NCI-H226 (cell line): ENCODE measurements at regions not wholly inside any gene's neighbourhood (a gene's known extent, or its start where the extent isn't known, plus 50 kb on each side); places are given as distances from the start of the nearest gene placed in this dataset.
"Not testable (repeated sequence)": the region's sequence is repeated elsewhere in the genome, so short reads cannot be mapped to it uniquely, and the experiment has no call there.

Experiments used
- DNase-seq: peaks from one replicate; pipeline ENCODE4 v3.0.0-alpha.2; 2015

GRCh38 chrX:73940893-73941470 is 88.5 kb upstream of the XIST start:
- DNase-seq: no peak

DNA sequence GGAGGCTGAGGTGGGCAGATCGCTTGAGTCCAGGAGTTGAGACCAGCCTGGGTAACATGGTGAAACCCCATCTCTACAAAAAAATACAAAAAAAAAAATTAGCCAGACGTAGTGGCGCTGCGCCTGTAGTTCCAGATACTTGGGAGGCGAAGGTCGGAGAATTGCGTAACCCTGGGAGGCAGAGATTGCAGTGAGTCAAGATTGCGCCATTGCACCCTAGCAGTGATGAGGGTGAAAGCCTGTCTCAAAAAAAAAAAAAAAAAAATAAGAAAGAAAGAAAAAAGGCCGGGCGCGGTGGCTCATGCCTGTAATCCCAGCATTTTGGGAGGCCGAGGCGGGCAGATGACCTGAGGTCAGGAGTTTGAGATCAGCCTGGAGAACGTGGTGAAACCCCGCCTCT is 85.3 kb upstream of the XIST start:
- DNase-seq: peak; percentile 78

DNA sequence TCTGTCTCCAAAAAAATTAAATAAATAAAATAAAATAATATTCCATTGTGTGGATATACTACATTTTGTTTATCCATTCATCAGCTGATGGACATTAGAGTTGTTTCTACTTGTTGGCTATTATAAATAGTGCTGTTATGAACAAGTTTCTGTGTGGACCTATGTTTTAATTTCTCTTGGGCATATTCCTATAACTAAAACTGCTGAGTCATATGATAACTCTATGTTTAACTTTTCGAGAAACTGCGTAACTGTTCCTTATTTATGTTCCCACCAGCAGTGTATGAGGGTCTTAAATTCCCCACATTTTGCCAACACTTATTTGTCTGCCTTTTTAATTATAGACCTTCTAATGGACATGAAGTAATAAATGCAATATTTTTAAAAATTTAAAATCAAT is 80.0 kb upstream of the XIST start:
- no peak for DNase-seq

GRCh38 chrX:73930300-73930699 is 77.8 kb upstream of the XIST start:
- DNase-seq: peak; percentile 33

GRCh38 chrX:73922856-73923455 is 70.4 kb upstream of the XIST start:
- DNase-seq: peak; percentile 7

GRCh38 chrX:73916931-73917667 is 64.6 kb upstream of the XIST start:
- DNase-seq: peak; percentile 84

DNA sequence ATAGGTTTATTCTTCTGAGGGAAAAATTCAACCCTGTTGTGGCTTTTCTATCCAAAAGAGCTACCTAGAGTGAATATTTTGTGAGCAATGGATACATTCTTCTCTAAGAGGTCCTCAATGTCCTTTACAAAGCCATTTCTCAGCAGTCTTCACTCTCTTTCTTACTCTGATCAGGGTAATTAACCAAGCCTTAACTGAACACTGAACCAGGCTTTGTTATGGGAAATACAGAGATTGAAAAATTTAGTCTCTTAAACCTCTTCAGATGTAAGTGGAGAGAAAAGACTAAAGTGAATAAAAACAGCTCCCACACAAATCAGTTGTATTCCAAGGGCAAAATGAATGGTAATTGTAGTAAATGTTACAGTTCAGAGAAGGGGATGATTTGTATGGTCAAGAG is 64.0 kb upstream of the XIST start:
- no peak for DNase-seq

- DNase-seq: not testable (repeated sequence)
Observed at GRCh38 chrX:73914792-73915191, 62.3 kb upstream of the XIST start.

GRCh38 chrX:73913580-73913979 is 61.1 kb upstream of the XIST start:
- DNase-seq: peak; percentile 16

DNA sequence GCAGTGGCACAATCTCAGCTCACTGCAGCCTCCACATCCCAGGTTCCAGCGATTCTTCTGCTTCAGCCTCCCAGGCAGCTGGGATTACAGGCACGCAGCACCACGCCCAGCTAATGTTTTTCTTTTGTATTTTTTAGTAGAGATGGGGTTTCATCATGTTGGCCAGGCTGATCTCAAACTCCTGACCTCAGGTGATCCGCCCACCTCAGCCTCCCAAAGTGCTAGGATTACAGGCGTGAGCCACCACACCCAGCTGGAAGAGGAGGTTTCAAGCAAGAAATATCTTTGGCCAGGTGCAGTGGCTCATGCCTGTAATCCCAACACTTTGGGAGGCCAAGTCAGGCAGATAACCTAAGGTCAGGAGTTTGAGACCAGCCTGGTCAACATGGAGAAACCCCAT is 59.4 kb upstream of the XIST start:
- not testable (repeated sequence) for DNase-seq

- DNase-seq: not testable (repeated sequence)
Observed at GRCh38 chrX:73905749-73906374, 53.3 kb upstream of the XIST start.

GRCh38 chrX:73903941-73904340 is 51.4 kb upstream of the XIST start:
- DNase-seq: no peak
